Suprapubic skin (tissue), 4 donors: ENCODE measurements at regions not wholly inside any gene's neighbourhood (a gene's known extent, or its start where the extent isn't known, plus 50 kb on each side); places are given as distances from the start of the nearest gene placed in this dataset.

Source experiments
- DNase-seq, 2 donors: peaks; one replicate each; pipeline ENCODE4 v3.0.0-alpha.2; 2019; ENCODE audit warnings: low spot score in 2 of 2
- H3K27ac ChIP-seq: fragments of 200-600 bp; sonication (generic); one replicate; pipeline ENCODE4 v1.5.1; 2019
- H3K27me3 ChIP-seq: fragments of 200-600 bp; sonication (generic); one replicate; pipeline ENCODE4 v1.5.1; 2019
- H3K36me3 ChIP-seq: fragments of 200-600 bp; sonication (generic); one replicate; pipeline ENCODE4 v1.5.1; 2019
- H3K4me1 ChIP-seq: fragments of 200-600 bp; sonication (generic); one replicate; pipeline ENCODE4 v1.5.1; 2019
- H3K4me3 ChIP-seq: fragments of 200-600 bp; sonication (generic); one replicate; pipeline ENCODE4 v1.5.1; 2019; ENCODE audit warnings: mild to moderate bottlenecking
- H3K9me3 ChIP-seq: fragments of 200-600 bp; sonication (generic); one replicate; pipeline ENCODE4 v1.5.1; 2019
- EP300 ChIP-seq: sonication (generic); formaldehyde crosslinking; IDR thresholded peaks from one replicate; pipeline ENCODE4 v1.6.1; 2017; ENCODE audit warnings: antibody characterized with exemption
- POLR2A ChIP-seq, 2 donors: fragments of 450-650 bp; IDR thresholded peaks; one replicate each; pipeline ENCODE4 v1.6.1; 2017; ENCODE audit warnings: antibody characterized with exemption in 2 of 2, mild to moderate bottlenecking in 2 of 2, moderate library complexity in 2 of 2
- POLR2AphosphoS5 ChIP-seq, 3 donors: sonication (generic); formaldehyde crosslinking; IDR thresholded peaks; one replicate each; pipeline ENCODE4 v1.6.1; 2017; ENCODE audit warnings: antibody characterized with exemption in 3 of 3
- WGBS: methylation state at CpG from one replicate; pipeline ENCODE4 v1.1.5; 2018; 5-methylcytosine and 5-hydroxymethylcytosine counted together
- TF ChIP-seq, protein P1 (sequence below), 2 donors: fragments of 200-600 bp in 1 of 2; fragments of 450-650 bp in 1 of 2; sonication (generic) in 1 of 2; IDR thresholded peaks; one replicate each; pipeline ENCODE4 v1.5.1; 2016 to 2019; ENCODE audit warnings: antibody characterized with exemption in 2 of 2, mild to moderate bottlenecking in 1 of 2, moderate library complexity in 1 of 2

DNA sequence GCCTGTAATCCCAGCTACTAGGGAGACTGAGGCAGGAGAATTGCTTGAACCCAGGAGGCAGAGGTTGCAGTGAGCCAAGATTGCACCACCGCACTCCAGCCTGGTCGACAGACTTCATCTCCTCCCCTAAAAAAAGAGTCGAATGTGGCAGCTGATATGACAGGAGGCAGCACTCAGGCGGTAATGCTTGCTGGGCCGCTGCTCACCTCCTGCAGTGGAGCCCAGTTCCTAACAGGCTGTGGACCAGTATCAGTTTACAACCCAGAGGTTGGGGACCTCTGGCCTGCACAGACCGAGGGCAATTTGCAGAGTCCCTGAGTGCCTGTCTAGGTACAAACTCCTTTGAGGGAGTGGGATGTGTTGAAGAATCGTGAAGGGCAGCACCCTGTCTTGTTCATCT lies 136.2 kb downstream of the SMAD6 start:
- Histone ChIP-seq H3K27ac (no peak overlapping the region), H3K27me3 (no peaks in the 10 kb centered on the region), H3K4me1 (peaks cover 26% of the 10 kb centered on the region), H3K9me3 (no peaks in the 10 kb centered on the region), H3K36me3 (no peaks in the 10 kb centered on the region), H3K4me3 (no peak overlapping the region)
- TF ChIP-seq, protein P1, sequence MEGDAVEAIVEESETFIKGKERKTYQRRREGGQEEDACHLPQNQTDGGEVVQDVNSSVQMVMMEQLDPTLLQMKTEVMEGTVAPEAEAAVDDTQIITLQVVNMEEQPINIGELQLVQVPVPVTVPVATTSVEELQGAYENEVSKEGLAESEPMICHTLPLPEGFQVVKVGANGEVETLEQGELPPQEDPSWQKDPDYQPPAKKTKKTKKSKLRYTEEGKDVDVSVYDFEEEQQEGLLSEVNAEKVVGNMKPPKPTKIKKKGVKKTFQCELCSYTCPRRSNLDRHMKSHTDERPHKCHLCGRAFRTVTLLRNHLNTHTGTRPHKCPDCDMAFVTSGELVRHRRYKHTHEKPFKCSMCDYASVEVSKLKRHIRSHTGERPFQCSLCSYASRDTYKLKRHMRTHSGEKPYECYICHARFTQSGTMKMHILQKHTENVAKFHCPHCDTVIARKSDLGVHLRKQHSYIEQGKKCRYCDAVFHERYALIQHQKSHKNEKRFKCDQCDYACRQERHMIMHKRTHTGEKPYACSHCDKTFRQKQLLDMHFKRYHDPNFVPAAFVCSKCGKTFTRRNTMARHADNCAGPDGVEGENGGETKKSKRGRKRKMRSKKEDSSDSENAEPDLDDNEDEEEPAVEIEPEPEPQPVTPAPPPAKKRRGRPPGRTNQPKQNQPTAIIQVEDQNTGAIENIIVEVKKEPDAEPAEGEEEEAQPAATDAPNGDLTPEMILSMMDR (IDR thresholded peaks at IDR 0.05): no peak
- TF ChIP-seq EP300: no peak
- TF ChIP-seq POLR2AphosphoS5 (IDR thresholded peaks at IDR 0.05): no peak
- no peak for TF ChIP-seq POLR2A (IDR thresholded peaks at IDR 0.05)
- DNase-seq: no peak
- WGBS: 90% methylated on average over 7 of the region's 7 CpGs

DNA sequence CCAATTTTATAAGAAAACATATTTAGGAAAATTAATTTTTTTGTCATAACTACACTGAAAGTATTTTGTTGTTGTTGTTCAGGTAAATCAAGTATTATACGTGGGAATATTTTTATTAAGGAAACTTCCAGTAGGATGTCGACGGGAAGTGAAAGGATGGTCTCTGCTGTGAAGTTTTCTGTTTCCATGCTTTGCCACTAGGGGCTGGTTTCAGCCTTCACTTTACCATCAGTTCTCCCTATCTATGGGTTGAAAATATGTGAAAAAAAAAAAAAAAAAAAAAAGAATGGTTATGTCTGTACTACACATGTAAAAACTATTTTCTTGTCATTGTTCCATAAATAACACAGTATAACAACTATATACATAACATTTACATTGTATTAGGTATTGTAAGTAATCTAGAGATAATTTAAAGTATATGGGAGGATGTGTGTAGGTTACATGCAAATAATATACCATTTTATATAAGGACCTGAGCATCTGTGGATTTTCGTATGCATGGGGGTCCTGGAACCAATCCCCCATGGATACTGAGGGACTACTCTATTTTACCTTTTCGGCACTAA lies 136.7 kb downstream of the SMAD6 start:
- H3K36me3 ChIP-seq: no peaks in the 10 kb centered on the region
- no peaks in the 10 kb centered on the region for H3K27me3 ChIP-seq
- H3K4me3 ChIP-seq: no peak overlapping the region
- no peak overlapping the region for H3K27ac ChIP-seq
- DNase-seq: no peak
- H3K4me1 ChIP-seq: peaks cover 31% of the 10 kb centered on the region
- TF ChIP-seq, protein P1 (IDR thresholded peaks at IDR 0.05): peak; percentile 48
- TF ChIP-seq EP300: no peak
- WGBS: 71% methylated on average over 5 of the region's 5 CpGs
- H3K9me3 ChIP-seq: no peaks in the 10 kb centered on the region

DNA sequence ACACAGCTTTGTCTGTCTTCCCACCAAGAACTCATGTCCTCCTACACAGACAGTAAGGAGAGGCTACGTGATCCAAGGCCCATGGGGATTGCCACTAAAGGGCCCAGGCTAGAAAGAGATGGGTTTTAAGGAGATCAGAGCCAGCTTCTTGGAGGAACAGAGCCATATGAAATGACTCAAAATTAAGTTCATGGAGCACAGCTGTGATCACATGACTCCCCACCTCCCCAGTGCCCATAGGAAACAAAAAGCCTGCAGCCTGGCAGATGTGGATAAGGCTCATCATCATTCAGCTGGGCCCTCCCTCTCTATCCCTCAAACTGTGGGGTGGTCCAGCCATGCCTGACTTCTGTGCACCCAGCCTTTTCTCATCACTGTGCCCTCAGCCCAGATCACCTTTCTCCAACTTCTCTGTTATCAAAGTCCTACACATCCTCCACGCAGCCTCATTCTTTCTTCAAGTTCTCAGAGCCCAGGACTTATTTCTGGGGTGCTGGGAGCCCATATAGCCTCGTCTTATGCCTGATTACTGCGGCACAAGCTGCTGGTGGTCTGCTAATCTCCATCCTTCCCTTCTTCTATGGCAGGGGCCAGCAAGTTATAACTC lies 137.6 kb downstream of the SMAD6 start:
- H3K27ac ChIP-seq: peak overlapping the region; percentile 47
- H3K9me3 ChIP-seq: no peaks in the 10 kb centered on the region
- peaks cover 32% of the 10 kb centered on the region for H3K4me1 ChIP-seq
- TF ChIP-seq EP300 (no peak), POLR2AphosphoS5 (IDR thresholded peaks at IDR 0.05) (no peak), POLR2A (IDR thresholded peaks at IDR 0.05) (no peak)
- TF ChIP-seq, protein P1 (IDR thresholded peaks at IDR 0.05): no peak
- H3K27me3 ChIP-seq: no peaks in the 10 kb centered on the region
- WGBS: 83% methylated on average over 4 of the region's 4 CpGs
- H3K4me3 ChIP-seq: no peak overlapping the region
- H3K36me3 ChIP-seq: no peaks in the 10 kb centered on the region
- no peak for DNase-seq

DNA sequence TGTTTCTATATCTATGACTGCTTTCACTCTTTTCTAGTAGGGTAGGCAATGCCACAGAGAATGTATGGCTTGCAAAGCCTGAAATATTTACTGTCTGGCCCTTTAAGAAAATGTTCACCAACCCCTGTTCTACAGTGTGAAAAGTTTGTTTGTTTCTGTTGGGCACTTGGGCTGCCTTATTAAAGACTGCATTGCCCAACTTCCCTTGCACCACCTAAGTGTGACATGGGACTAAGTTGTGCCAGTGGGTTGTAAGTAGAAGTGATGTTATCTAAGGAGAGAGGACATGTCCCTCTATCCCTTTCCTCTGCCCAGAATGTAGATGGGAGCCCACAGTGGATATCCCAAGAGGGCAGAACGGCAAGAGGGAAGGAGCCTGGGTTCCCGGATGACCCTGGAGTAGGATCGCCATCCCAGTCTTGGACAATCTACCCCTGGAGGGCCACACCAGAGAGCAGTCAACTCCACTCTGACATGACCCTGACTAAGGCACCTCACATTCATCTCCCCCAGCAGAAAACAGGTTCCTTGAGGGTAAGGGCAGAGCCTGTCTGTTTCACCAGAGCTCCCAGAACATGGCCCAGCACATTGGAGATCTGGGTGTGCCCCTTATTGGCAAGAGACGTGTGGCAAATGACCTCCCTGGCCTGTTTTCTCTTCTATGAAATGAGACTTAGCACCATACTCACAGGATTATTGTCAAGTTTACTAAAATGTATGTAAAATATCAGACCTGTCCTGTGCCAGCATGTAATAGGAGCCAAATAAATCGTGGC lies 138.8 kb downstream of the SMAD6 start:
- Histone ChIP-seq H3K27ac (peak overlapping the region; percentile 94), H3K36me3 (no peaks in the 10 kb centered on the region), H3K4me1 (peaks cover 32% of the 10 kb centered on the region), H3K4me3 (no peak overlapping the region), H3K27me3 (no peaks in the 10 kb centered on the region), H3K9me3 (no peaks in the 10 kb centered on the region)
- DNase-seq: no peak
- WGBS: 70% methylated on average over 5 of the region's 5 CpGs
- TF ChIP-seq EP300 (no peak), POLR2AphosphoS5 (IDR thresholded peaks at IDR 0.05) (no peak), POLR2A (IDR thresholded peaks at IDR 0.05) (no peak)
- TF ChIP-seq, protein P1 (IDR thresholded peaks at IDR 0.05): no peak

DNA sequence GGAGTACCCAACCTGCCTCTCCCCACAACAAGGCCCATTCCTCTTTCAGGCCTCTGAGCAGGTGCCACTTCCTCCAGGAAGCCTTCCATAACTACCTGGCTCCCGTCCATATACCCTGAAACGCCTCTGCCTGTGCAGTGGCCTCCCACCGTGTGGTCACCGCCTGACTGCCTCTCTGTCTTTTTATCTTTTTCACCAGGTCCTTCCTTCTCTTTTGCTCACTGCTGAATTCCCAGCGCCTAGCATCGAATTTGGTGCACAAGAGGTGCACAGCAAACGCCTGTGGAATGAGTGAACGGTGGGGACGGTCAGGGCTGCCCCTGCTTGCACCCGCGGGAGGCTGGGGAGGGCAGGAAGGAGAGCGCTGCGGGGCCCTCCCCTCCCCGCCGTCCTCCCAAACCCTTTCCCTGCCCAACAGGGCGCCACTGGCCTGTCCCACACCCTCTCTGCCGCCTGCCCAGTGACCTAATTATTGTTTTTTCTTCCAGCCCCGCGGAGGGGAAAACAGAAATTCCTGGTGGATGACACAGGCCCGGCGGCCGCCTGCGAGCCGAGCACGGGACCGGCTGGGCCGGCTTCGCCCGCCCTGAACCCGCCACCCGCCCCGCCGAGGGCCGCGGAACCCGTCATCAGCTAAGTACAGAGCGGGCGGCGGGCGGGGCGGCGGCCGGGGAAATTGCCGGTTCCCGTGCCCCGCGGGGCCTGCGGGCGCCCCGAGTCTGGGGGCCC lies 140.1 kb downstream of the SMAD6 start:
- H3K27ac ChIP-seq: peak overlapping the region; percentile 94
- H3K4me1 ChIP-seq: peaks cover 32% of the 10 kb centered on the region
- TF ChIP-seq POLR2A (IDR thresholded peaks at IDR 0.05) (peak in 1 of 2 donors; percentile 43), POLR2AphosphoS5 (IDR thresholded peaks at IDR 0.05) (peak in 2 of 3 donors; percentile 33 to 36), EP300 (no peak)
- TF ChIP-seq, protein P1 (IDR thresholded peaks at IDR 0.05): no peak
- no peaks in the 10 kb centered on the region for H3K9me3 ChIP-seq
- H3K4me3 ChIP-seq: peak overlapping the region; percentile 54
- H3K27me3 ChIP-seq: no peaks in the 10 kb centered on the region
- 7% methylated on average over 27 of the region's 50 CpGs for WGBS
- H3K36me3 ChIP-seq: no peaks in the 10 kb centered on the region
- peak; percentile 89 to 93 for DNase-seq
